GM21367 (cell line): ENCODE measurements at regions not wholly inside any gene's neighbourhood (a gene's known extent, or its start where the extent isn't known, plus 50 kb on each side); places are given as distances from the start of the nearest gene placed in this dataset.
"Not testable (repeated sequence)": the region's sequence is repeated elsewhere in the genome, so short reads cannot be mapped to it uniquely, and the experiment has no call there.

Experiments used
- ATAC-seq: cut with Tn5 transposase; IDR thresholded peaks from one replicate; pipeline ENCODE4 v1.9.1; 2021; ENCODE audit not compliant: unreplicated experiment

DNA sequence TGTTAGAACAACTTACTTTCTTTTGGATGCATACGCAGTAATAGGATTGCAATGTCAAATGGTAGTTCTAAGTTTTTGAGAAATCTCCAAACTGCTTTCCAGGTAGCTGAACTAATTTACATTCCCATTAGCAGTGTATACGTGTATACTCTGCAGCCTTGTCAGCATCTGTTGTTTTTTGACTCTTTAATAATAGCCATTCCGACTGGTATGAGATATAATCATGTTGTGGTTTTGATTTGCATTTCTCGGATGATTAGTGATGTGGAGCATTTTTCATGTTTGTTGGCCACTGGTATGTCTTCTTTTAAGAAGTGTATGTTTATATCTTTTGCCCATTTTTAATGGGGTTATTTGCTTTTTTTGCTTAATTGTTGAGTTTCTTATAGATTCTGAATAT is 76.9 kb upstream of the HNRNPA1L2 start:
- peak; percentile 92 for ATAC-seq

DNA sequence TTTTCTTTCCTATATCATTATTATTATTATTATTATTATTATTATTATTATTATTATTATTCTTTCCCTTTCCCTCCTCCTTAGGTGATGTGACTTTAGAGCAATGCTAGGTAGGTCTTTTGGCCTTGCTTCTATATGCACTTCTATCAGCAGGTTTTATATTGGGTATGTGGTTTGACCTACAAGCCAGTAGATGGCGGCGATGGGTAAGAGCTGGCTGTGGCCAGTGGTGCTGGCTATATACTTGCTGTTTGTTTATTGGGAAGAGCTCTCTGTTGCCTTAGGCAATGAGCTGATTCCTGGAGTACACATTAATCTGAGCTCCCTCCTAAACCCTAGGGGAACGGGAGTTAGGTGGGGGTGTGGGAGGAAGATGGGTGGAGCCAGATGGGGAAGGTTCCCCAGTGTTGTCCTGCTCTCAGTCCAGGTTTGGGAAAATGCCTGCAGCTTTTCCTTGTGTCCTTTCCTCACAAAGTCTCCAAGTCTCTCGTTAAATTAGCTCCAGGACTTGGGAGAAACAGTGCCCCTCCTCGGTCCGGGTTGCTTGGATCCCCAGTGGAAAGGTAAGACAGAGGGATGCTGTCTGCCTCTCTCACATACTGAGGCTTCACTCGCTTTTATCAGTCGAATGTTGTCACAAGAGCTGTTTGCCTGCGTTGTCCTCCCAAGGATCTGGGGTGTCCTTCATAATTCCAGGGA is 72.2 kb upstream of the HNRNPA1L2 start:
- ATAC-seq: peak; percentile 53

DNA sequence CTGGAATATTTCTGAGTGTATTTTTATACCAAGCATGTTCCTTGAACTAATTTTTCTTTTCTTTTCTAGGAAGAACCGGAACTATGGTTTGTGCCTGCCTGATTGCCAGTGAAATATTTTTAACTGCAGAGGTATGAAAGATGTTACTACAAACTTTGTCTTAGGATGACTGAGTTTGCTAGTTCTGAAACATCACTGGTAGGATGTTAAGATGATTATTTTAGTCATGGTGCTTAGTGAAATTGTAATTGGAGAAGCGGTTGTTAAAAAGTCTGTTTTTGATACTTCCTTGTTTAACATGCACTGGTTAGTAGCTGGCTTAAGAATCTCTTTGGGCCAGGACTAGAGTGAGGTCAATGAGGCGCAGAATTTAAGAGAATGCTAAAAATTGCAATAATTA is 71.1 kb upstream of the HNRNPA1L2 start:
- not testable (repeated sequence) for ATAC-seq

DNA sequence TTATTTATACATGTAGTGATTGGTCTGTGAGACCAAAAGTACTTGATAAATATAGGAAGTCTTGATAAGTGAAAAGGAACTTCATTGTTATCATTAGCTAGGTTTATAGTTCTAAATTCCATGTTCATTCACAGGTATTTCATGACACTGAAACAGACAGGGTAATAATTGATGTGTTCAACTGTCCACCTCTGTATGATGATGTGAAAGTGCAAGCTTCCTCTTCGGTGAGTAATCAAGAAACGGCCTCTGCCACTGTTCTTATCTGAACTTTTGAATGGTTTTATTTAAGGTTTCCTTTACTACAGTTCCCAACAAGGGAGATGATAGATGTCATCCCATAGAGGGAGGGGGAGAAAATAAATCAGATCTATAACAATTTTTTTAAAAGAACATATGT is 59.3 kb upstream of the HNRNPA1L2 start:
- peak; percentile 78 for ATAC-seq
